ENCODE measurements at regions not wholly inside any gene's neighbourhood (a gene's known extent, or its start where the extent isn't known, plus 50 kb on each side); places are given as distances from the start of the nearest gene placed in this dataset.

DNA sequence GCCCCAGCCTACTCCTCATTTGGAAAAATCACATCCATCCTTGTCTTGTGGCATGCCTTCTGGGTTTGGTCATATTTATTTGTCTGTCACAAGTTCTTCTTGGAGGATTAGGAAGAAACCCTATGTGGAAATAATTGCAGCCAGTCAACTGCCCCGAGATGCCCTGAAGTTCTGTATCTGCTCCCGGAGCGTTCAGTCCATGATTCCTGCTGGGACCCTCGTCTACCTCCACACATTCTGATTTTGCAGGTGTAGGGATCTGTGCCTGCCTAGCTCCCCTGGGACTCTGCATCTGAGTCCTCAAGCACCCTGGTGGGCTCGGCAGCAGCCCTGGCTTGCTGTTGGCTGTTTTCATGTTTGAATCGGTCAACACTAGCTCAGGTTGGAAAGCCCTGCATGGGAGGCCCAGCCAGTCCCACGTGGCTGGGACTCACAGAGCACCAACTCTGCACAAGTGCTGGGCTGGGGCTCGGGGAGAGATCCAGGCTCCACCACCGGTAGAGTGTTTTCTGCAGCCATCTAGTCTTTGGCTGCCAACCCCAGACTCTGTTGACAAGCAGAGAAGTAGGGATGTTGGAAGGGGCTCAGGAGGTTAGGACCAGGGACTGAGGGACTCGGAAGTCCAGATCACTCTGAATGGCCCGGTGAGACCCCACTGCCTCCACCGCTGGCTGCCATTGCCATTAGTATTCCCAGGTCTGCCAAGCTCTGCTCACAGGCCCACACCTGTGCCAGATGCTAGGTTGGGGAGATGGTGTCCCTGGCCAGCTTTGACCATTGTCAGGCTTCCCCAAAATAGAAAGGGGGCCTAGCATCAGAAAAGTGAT is 183.5 kb upstream of the CST7 start:
- TF ChIP-seq SUZ12 (IDR thresholded peaks at IDR 0.05; ENCODE audit: extremely low read depth, insufficient read depth, insufficient read length) (no peak), ZNF274 (IDR thresholded peaks at IDR 0.05; ENCODE audit: low read depth, low read length) (no peak)

Measured in NT2/D1 (cell line).